Body of pancreas (tissue), 4 donors: ENCODE measurements at regions not wholly inside any gene's neighbourhood (a gene's known extent, or its start where the extent isn't known, plus 50 kb on each side); places are given as distances from the start of the nearest gene placed in this dataset.

Experiments
- CTCF ChIP-seq, 7 experiments: fragments of 450-650 bp in 4 of 7; fragments of 200-600 bp in 3 of 7; sonication (generic) in 3 of 7; IDR thresholded peaks; one replicate each; pipeline ENCODE4 v1.5.1; 2016 to 2019; ENCODE audit warnings: antibody characterized with exemption in 7 of 7
- POLR2A ChIP-seq, 3 donors: fragments of 450-650 bp; IDR thresholded peaks; one replicate each; pipeline ENCODE4 v1.6.1; 2016; ENCODE audit warnings: antibody characterized with exemption in 3 of 3, mild to moderate bottlenecking in 2 of 3

DNA sequence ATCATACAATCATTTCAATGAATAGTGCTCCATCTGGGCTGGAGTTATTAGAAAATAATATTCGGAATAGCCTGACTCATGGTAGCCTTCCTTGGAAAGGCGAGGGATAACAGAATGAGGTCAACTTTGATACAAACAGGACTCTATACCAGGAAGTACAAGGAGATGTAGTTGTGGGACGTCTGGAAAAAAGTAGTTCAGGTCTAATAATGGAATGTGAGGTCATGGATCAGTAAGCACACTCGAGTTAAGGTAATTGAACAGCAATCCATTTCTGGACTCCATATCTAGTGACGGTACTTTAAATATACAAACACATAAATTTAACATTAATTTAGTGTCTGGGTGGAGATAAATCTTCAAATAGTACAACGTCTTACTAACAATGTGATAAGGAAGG is 1204.0 kb upstream of the ADGRB3 start:
- no peak for TF ChIP-seq CTCF (IDR thresholded peaks at IDR 0.05)
- no peak for TF ChIP-seq POLR2A (IDR thresholded peaks at IDR 0.05)
